ENCODE measurements at regions not wholly inside any gene's neighbourhood (a gene's known extent, or its start where the extent isn't known, plus 50 kb on each side); places are given as distances from the start of the nearest gene placed in this dataset.
"Not testable (repeated sequence)": the region's sequence is repeated elsewhere in the genome, so short reads cannot be mapped to it uniquely, and the experiment has no call there.

DNA sequence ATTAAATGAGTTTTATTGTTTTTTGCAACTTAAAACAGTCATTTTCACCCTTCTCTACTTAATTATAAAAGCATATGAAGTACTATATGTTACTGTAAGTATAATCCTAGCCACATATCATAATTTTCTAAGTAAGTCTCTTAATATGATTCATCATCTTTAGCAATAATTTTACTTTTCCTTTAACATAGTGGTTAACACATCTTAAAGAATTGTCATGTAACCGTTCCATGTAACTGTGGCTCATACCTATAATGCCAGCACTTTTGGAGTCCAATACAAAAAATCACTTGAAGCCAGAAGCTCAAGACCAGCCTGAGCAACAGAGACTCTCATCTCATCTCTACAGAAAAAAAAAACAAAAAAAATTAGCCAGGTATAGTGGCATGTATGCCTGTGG lies 260.6 kb upstream of the DUSP10 start:
- no peaks in the 10 kb centered on the region for H3K4me1 ChIP-seq (ENCODE audit: insufficient read depth, low read length)
- no peaks in the 10 kb centered on the region for H3K27me3 ChIP-seq (ENCODE audit: insufficient read depth, low read length)
- H3K4me3 ChIP-seq (ENCODE audit: low read length) = no peak overlapping the region
- H3K9me3 ChIP-seq (ENCODE audit: low read depth, low read length) = no peaks in the 10 kb centered on the region

DNA sequence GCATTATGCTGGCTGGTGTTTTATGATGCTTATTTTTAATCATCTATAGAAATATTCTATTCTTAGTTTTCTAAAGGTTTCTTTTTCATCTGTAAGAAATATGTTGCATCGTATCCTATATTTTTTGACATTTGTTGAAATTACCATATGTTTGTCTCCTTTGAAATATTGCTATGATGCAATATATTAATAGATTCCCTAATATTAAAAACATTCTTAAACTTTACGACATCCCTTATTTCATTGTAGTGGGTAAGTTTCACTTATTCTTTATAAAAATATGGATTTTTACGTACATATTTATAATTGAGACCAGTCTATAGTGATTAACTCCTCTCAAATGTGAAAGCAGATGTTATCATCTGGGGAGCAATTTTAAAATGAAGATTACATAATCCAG lies 258.2 kb upstream of the DUSP10 start:
- H3K4me1 ChIP-seq (ENCODE audit: insufficient read depth, low read length) = no peaks in the 10 kb centered on the region
- H3K9me3 ChIP-seq (ENCODE audit: low read depth, low read length) = no peaks in the 10 kb centered on the region
- H3K27me3 ChIP-seq (ENCODE audit: insufficient read depth, low read length) = no peaks in the 10 kb centered on the region
- H3K4me3 ChIP-seq (ENCODE audit: low read length) = no peak overlapping the region

DNA sequence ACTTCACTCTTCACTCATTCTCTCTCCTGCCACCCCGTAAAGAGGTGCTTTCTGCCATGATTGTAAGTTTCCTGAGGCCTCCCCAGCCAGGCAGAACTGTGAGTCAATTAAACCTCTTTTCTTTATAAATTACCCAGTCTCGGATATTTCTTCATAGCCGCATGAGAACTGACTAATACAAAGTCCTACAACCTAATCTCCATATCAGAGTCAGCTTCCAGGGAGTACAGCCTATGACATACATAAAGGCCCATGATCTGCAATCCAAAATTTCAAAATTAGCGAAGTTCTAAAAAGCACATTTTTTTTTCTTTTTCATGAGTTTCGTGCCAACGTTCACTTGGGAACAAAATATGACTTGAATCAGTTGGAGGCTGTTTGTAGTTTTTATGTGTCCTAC lies 256.9 kb upstream of the DUSP10 start:
- Histone ChIP-seq H3K4me3 (ENCODE audit: low read length) (no peak overlapping the region), H3K9me3 (ENCODE audit: low read depth, low read length) (no peaks in the 10 kb centered on the region), H3K4me1 (ENCODE audit: insufficient read depth, low read length) (peaks cover 9% of the 10 kb centered on the region), H3K27me3 (ENCODE audit: insufficient read depth, low read length) (no peaks in the 10 kb centered on the region)

DNA sequence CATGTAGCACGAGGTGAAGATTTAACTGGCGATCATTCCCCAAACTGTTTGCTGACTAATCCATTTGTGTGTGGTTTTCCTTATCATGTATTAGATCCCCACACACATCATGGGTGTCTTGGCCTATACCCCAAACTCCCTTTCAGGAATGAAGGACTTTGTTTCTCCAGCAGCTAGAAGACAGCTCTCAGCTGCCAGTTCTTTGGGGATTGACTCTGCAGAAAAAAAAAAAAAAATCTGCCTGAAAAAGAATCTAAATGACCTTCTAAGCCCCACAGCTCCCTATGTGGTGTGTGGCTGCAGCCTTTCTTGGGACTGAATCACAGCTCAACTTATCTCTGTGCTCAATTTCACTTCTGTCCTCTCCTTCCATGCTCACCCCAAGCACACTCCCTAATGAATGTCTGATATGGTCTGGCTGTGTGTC lies 256.3 kb upstream of the DUSP10 start:
- no peaks in the 10 kb centered on the region for H3K9me3 ChIP-seq (ENCODE audit: low read depth, low read length)
- H3K4me1 ChIP-seq (ENCODE audit: insufficient read depth, low read length) = peaks cover 13% of the 10 kb centered on the region
- H3K27me3 ChIP-seq (ENCODE audit: insufficient read depth, low read length) = no peaks in the 10 kb centered on the region
- no peak overlapping the region for H3K4me3 ChIP-seq (ENCODE audit: low read length)

DNA sequence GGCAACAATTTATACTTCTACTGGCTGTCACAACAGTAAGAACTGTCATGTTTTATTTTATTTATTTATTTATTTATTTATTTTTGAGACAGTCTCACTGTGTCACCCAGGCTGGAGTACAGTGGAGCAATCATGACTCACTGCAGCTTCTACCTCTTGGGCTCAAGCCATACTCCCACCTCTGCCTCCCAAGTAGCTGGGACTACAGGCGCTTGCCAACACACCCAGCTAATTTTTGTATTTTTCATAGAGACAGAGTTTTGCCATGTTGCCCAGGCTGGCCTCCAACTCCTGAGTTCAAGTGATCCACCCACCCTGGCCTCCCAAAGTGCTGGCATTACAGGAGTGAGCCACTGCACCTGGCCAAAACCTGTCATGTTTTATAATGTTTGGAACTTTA lies 255.1 kb upstream of the DUSP10 start:
- H3K9me3 ChIP-seq (ENCODE audit: low read depth, low read length); H3K4me3 ChIP-seq (ENCODE audit: low read length); H3K27me3 ChIP-seq (ENCODE audit: insufficient read depth, low read length): not testable (repeated sequence)
- H3K4me1 ChIP-seq (ENCODE audit: insufficient read depth, low read length) = peaks cover 14% of the 10 kb centered on the region

DNA sequence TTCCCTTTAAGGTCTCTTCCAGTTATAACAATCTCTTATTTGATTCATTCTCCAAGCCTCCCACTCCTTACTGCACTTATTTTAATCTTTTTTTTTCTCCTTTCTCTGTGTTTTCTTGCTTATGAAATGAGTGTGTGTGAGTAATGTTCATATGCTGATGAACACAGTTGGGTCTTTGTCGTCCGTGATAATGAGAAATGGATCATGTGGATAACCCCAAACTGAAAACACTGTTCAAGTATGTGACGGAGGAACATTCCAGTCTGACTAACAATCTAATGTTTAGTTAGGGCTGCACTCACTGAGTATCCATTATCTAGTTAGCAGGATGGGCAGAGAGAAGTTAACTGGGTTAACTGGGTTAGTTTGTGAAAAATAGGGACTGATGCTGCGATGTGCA lies 253.1 kb upstream of the DUSP10 start:
- H3K9me3 ChIP-seq (ENCODE audit: low read depth, low read length) = no peaks in the 10 kb centered on the region
- H3K4me1 ChIP-seq (ENCODE audit: insufficient read depth, low read length) = peaks cover 24% of the 10 kb centered on the region
- H3K4me3 ChIP-seq (ENCODE audit: low read length) = no peak overlapping the region

DNA sequence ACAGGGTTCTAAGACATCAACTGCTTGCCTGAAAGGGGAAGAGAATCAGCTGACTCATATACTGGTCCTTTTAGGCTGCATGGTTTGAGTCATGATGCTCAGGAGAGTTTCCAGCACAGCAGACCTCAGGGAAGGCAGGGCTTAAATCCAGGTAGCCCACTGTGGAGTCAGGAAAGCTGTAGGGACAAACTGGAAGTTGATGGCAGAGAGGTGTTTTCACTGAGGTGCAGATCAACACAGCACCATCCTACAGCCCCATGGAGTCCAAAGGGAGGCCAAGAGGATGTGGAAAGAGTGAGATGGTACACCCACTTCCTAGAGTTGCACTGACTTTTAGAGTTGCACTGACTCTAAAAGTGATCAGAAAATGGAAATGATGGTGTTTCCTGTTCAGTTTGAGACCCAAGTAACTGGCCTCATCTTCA lies 252.4 kb upstream of the DUSP10 start:
- Histone ChIP-seq H3K9me3 (ENCODE audit: low read depth, low read length) (no peaks in the 10 kb centered on the region), H3K27me3 (ENCODE audit: insufficient read depth, low read length) (no peaks in the 10 kb centered on the region), H3K4me3 (ENCODE audit: low read length) (no peak overlapping the region), H3K4me1 (ENCODE audit: insufficient read depth, low read length) (peaks cover 24% of the 10 kb centered on the region)

More for the DNA sequence above, 253.1 kb upstream of the DUSP10 start:
- no peaks in the 10 kb centered on the region for H3K27me3 ChIP-seq (ENCODE audit: insufficient read depth, low read length)

DNA sequence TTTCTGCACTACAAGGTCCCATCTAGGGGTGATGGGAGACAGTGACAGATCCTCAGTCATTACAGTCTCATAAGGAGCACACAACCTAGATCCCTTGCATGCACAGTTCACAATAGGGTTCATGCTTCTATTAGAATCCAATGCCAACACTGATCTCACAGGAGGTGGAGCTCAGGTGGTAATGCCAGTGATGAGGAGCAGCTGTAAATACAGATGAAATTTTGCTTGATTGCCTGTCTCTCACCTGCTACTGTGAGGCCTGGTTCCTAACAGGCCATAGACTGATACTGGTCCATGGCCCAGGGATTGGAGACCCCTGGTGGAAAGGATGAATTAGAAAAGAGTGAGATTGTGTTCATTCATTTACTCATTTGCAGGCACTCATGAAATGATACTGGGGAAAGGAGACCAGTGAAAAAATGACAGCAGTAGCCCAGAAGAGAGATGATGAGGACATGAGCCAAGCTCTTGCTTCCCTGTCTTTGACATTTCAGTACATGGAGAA lies 251.6 kb upstream of the DUSP10 start:
- H3K4me3 ChIP-seq (ENCODE audit: low read length) = no peak overlapping the region
- H3K4me1 ChIP-seq (ENCODE audit: insufficient read depth, low read length) = peaks cover 24% of the 10 kb centered on the region
- H3K27me3 ChIP-seq (ENCODE audit: insufficient read depth, low read length) = no peaks in the 10 kb centered on the region

DNA sequence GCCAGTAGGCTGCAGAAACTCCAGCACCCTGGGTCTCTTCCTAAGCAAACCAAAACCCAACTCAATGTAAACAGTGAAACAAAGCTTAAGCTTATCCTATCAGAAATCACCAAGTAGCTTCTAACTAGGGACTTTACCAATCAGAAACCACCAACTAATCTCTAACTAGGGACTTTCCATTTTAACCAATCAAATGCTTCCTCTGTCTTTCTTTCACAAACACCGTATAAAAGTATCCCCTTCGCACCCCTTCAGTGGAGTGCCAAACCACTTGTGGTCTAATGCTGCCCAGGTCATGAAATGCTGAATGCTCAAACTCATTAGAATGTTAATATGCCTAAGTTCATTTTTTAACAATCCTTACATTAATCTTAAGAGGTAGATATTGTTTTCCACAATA lies 250.5 kb upstream of the DUSP10 start:
- Histone ChIP-seq H3K4me1 (ENCODE audit: insufficient read depth, low read length) (peaks cover 24% of the 10 kb centered on the region), H3K4me3 (ENCODE audit: low read length) (no peak overlapping the region), H3K9me3 (ENCODE audit: low read depth, low read length) (no peaks in the 10 kb centered on the region), H3K27me3 (ENCODE audit: insufficient read depth, low read length) (no peaks in the 10 kb centered on the region)

More for the DNA sequence above, 251.6 kb upstream of the DUSP10 start:
- no peaks in the 10 kb centered on the region for H3K9me3 ChIP-seq (ENCODE audit: low read depth, low read length)

DNA sequence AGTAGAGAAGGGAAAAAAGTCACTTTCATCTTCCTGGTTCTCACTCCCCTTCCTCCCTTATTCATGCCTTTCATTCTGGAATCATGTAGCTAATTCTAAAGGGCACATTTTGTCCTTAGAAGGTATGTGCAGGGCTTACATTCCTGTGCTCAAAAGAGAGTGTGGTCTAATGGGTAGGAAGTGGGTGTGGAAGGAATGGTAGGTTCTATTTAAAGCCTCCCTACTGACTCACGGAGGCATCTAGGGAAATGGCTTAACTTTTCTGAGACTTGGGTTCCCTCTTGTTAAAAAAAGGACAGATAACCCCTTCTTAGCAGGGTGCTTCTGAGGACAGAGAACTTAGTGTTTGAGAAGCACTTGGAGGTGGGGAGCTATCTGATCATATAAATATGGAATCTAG lies 249.3 kb upstream of the DUSP10 start:
- no peaks in the 10 kb centered on the region for H3K9me3 ChIP-seq (ENCODE audit: low read depth, low read length)
- H3K27me3 ChIP-seq (ENCODE audit: insufficient read depth, low read length) = no peaks in the 10 kb centered on the region
- H3K4me1 ChIP-seq (ENCODE audit: insufficient read depth, low read length) = peaks cover 24% of the 10 kb centered on the region
- no peak overlapping the region for H3K4me3 ChIP-seq (ENCODE audit: low read length)

DNA sequence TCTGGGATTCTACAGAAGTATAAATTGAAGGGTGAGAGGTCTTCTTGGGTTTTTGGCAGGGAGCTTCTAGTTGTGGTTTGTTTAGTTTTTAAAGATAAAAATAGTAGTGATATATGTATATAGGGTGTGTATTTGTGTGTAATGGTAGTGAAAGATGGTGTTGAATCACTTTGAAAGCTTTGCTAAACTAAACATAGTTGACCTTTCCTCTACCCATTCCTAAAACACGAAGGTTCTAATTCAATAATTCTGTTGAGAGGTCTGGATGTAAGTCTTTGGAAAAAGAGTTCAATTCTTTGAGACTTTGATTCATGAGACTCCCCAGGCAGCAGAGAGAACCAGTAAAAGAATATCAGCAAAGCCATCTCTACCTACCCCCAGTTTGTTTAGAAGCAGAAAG lies 247.9 kb upstream of the DUSP10 start:
- Histone ChIP-seq H3K27me3 (ENCODE audit: insufficient read depth, low read length) (no peaks in the 10 kb centered on the region), H3K9me3 (ENCODE audit: low read depth, low read length) (no peaks in the 10 kb centered on the region), H3K4me3 (ENCODE audit: low read length) (no peak overlapping the region), H3K4me1 (ENCODE audit: insufficient read depth, low read length) (peaks cover 24% of the 10 kb centered on the region)

DNA sequence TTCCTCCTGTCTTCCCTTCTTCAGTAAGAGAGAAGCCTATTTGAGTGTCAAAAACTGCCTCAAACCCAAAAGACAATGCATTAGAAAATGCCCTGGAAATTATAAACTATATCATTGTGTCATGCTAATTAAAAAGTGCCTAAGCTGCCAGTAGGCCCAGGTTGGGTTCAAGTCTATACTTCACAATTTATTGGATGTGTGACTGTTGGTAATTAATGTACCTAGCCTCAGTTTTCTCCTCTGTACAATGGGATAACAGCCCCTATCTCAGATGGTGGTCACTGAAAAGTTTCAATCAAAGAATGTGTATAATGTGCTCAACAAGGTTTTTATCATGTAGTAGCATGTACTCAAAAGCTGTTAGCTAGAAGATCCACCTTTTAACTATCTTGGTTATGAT lies 246.9 kb upstream of the DUSP10 start:
- Histone ChIP-seq H3K4me3 (ENCODE audit: low read length) (no peak overlapping the region), H3K9me3 (ENCODE audit: low read depth, low read length) (no peaks in the 10 kb centered on the region), H3K4me1 (ENCODE audit: insufficient read depth, low read length) (peaks cover 15% of the 10 kb centered on the region), H3K27me3 (ENCODE audit: insufficient read depth, low read length) (no peaks in the 10 kb centered on the region)

DNA sequence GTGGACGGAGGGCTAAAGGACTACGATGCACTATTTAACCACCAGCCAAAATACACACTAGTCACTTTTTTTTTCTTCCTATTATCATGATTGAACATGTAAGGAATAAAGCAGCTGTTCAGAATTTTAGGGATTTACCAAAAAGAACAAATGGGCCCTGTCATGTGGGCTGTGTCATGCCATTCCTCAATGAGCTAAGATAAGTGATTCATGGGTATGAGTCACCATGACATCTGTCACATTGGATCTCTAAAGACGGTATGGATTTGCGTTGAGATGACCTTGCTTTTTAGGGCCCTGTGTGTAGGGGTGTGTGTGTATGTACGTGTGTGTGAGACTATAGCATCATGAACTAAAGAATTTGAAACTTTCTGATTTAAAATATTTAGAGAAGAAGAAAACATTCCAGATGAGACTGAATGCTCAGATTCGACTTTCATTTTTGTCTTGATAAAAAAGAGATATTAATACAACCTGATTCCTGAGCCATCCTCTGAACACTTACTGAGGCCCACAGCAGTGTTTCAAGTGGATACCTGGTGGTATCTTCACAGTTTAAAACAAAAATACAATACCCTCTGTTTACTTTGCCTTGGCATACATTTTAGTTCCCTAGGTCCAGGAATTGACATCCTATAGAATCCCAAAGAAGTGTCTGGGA lies 246.1 kb upstream of the DUSP10 start:
- H3K4me3 ChIP-seq (ENCODE audit: low read length) = no peak overlapping the region
- no peaks in the 10 kb centered on the region for H3K9me3 ChIP-seq (ENCODE audit: low read depth, low read length)
- no peaks in the 10 kb centered on the region for H3K27me3 ChIP-seq (ENCODE audit: insufficient read depth, low read length)
- H3K4me1 ChIP-seq (ENCODE audit: insufficient read depth, low read length) = peaks cover 11% of the 10 kb centered on the region

DNA sequence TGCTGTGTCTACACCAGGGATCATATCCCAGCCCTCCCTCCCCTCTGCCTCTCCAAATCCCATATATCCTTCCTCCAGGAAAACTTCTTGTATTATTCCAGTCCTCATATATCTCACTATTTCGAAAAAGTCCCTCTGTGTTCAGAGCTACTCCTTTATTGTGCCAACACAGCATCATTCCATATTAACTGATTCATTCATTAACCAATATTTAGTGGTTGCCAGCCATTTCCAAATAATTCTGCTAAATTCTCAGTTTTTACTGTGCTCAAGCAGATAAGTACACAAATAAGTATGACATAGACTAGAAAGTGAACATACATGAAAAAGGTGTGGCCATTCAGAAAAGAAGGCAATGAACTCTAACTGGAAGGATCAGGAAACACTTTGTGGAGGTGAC lies 241.6 kb upstream of the DUSP10 start:
- Histone ChIP-seq H3K9me3 (ENCODE audit: low read depth, low read length) (no peaks in the 10 kb centered on the region), H3K4me3 (ENCODE audit: low read length) (no peak overlapping the region), H3K4me1 (ENCODE audit: insufficient read depth, low read length) (no peaks in the 10 kb centered on the region), H3K27me3 (ENCODE audit: insufficient read depth, low read length) (no peaks in the 10 kb centered on the region)

DNA sequence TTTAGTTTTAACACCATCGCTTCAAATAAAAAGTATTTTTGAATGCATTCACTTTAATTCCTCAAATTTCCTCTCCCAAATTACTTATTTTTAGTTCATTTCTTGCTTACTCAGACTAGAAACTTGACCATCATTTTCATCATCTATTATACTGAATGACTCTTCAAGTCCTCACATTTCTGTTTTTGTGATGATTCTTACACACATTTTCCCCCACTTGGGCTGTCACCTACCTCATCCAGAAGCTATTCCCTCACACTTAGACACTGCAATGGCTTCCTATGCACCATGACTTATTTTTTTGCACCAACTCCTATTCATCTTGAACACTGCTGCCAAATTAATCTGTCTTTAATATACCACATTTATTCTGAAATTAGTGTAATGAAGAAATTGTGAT lies 239.6 kb upstream of the DUSP10 start:
- Histone ChIP-seq H3K4me1 (ENCODE audit: insufficient read depth, low read length) (no peaks in the 10 kb centered on the region), H3K27me3 (ENCODE audit: insufficient read depth, low read length) (no peaks in the 10 kb centered on the region), H3K9me3 (ENCODE audit: low read depth, low read length) (no peaks in the 10 kb centered on the region), H3K4me3 (ENCODE audit: low read length) (no peak overlapping the region)

DNA sequence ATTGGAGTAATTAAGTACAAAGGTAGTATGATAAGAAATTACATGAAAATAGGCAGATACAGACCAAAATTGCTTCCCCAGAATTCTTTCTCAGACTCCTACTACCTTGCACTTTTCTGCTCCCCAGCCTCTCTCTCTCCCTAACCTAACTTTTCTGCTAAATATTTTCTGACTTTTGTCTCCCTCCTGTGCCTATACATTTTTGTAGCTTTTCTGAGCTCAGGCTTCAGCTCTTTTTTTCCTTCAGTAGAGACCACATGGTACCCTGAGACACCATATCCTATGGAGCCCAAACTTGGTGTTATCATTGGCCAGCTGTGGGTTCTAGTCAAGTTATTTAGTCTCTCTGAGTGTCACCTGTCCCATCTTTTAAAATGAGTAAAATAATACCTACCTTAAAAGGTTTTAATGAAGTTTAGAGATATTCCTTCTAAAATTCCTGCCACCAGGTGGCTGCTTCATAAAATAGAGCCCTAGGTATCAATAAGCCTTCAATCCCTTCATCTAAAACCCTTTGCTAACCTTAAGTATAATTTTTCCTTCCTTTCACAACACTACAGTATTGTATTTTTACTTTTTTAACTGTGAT lies 237.6 kb upstream of the DUSP10 start:
- H3K27me3 ChIP-seq (ENCODE audit: insufficient read depth, low read length) = no peaks in the 10 kb centered on the region
- H3K4me1 ChIP-seq (ENCODE audit: insufficient read depth, low read length) = no peaks in the 10 kb centered on the region
- no peak overlapping the region for H3K4me3 ChIP-seq (ENCODE audit: low read length)
- no peaks in the 10 kb centered on the region for H3K9me3 ChIP-seq (ENCODE audit: low read depth, low read length)

Measured in mononuclear cell (primary cell).